ENCODE measurements at regions not wholly inside any gene's neighbourhood (a gene's known extent, or its start where the extent isn't known, plus 50 kb on each side); places are given as distances from the start of the nearest gene placed in this dataset.

- TF ChIP-seq CTCF (IDR thresholded peaks at IDR 0.05; ENCODE audit: control extremely low read depth in 1 of 3, insufficient read depth in 1 of 3, low read depth in 1 of 3, low read length in 3 of 3), result no peak
These were observed 169.3 kb upstream of the BTBD3 start (continued) for GRCh38 chr20:11748436-11748835.

Measured in H1 (cell line).